Ectodermal cell (in vitro differentiated cells): ENCODE measurements at regions not wholly inside any gene's neighbourhood (a gene's known extent, or its start where the extent isn't known, plus 50 kb on each side); places are given as distances from the start of the nearest gene placed in this dataset.

Experiments used
- H3K27ac ChIP-seq: 2 replicates; pipeline ENCODE4 v1.7.0; 2013; ENCODE audit warnings: mild to moderate bottlenecking, low read depth, low read length; ENCODE audit not compliant: insufficient read depth, poor library complexity, severe bottlenecking
- H3K27me3 ChIP-seq: 2 replicates; pipeline ENCODE4 v1.7.0; 2013; ENCODE audit warnings: mild to moderate bottlenecking, low read length; ENCODE audit not compliant: insufficient read depth, control insufficient read depth, poor library complexity, severe bottlenecking
- H3K36me3 ChIP-seq: one replicate; pipeline ENCODE4 v1.7.0; 2013; ENCODE audit warnings: low read length; ENCODE audit not compliant: control insufficient read depth, insufficient read depth
- H3K4me1 ChIP-seq: one replicate; pipeline ENCODE4 v1.7.0; 2013; ENCODE audit warnings: low read length; ENCODE audit not compliant: control insufficient read depth, insufficient read depth
- H3K4me3 ChIP-seq: 2 replicates; pipeline ENCODE4 v1.7.0; 2013; ENCODE audit warnings: low read depth, low read length, control low read depth; ENCODE audit not compliant: insufficient read depth
- H3K9me3 ChIP-seq: 2 replicates; pipeline ENCODE4 v1.7.0; 2013; ENCODE audit warnings: mild to moderate bottlenecking, low read length, moderate library complexity; ENCODE audit not compliant: control insufficient read depth
- WGBS, 2 experiments: methylation state at CpG; one replicate each; pipeline ENCODE4 v1.1.7; 2013; ENCODE audit warnings: missing lambda C conversion rate in 2 of 2; 5-methylcytosine and 5-hydroxymethylcytosine counted together

DNA sequence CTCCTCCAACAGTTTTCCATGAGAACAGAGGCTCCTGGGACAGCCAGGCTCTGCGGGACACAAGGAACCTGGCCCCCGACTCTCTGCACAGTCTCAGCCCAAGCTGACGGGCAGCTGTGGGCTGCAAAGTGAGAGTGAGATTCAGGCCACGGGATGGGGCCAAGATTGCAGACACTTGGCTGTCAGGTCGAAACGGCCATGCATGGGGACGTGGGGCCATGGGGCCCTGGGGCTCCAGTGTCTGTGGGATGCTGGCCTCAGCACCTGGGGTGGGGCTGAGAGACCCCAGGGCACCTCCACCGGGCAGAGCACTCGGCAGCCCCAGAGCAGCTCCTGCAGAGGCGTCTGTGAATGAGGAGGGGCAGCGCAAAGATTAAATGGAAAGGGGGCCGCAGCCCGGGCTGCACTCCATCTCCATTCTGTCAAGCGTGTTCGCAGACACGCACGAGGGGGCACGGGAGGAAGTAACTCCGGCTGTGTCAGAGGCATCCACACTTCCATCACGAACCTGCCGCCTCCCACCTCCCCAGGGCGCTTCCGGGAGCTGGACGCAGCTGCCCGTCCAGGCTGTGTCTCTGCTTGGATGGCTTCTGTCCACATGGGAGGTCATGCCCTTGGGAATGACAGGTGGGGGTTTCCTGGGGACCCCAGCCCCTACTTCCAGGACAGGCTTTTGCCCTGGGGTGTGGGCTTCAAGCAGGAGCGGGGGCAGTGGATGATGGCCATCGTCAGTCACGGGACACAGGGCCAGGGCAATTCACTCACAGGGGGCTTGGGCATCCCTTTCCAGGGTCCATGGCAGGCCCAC lies 82.8 kb upstream of the NKX1-1 start:
- H3K27ac ChIP-seq = no peak overlapping the region

DNA sequence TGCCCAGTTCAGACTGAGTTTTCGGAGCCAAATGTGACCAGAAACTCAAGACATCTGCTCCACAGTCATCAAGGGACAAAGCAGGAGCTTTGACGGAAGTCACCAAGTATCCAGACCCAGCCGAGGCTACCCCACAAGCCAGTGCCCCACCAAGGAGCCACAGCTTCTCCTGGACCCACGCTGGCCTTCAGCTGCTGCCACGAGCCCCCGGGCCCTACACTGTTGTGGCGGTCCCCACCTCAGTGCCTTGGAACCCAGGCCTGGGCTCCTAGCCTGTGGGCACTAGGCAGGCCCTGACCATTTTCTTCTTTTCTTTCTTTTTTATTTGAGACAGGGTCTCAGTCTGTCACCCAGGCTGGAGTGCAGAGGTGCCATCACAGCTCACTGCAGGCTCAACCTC lies 82.1 kb upstream of the NKX1-1 start:
- H3K27me3 ChIP-seq = no peaks in the 10 kb centered on the region
- H3K9me3 ChIP-seq = peaks cover 5% of the 10 kb centered on the region
- H3K4me1 ChIP-seq = no peaks in the 10 kb centered on the region
- H3K36me3 ChIP-seq = no peaks in the 10 kb centered on the region
- 89 to 90% methylated on average over 7 of the region's 7 CpGs for WGBS, 2 experiments
- H3K4me3 ChIP-seq = no peak overlapping the region
- H3K27ac ChIP-seq = no peak overlapping the region

More for the DNA sequence above, 82.8 kb upstream of the NKX1-1 start:
- Histone ChIP-seq H3K4me3 (no peak overlapping the region), H3K27me3 (no peaks in the 10 kb centered on the region), H3K36me3 (no peaks in the 10 kb centered on the region), H3K4me1 (no peaks in the 10 kb centered on the region), H3K9me3 (peaks cover 5% of the 10 kb centered on the region)
- 91% methylated on average over 28 of the region's 28 CpGs for WGBS, 2 experiments

DNA sequence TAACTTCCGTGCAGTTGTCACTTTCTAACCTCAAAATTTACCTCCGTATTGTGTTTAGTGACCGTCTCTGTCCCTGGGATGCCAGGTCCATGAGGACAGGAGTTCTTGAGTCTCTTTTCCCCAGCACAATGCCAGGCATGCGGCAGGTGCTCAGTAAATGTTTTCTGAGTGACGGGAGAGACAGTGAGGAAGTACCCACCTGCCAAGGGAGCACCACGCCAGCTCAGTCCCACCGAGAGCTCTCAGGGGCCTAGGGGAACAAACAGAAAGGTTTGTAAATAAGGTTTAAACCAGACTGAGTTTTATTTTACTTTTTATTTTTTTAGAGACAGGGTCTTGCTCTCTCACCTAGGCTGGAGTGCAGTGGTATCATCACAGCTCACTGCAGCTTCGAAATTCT lies 81.5 kb upstream of the NKX1-1 start:
- H3K27me3 ChIP-seq = no peaks in the 10 kb centered on the region
- WGBS, 2 experiments = 88 to 92% methylated on average over 8 of the region's 8 CpGs
- no peak overlapping the region for H3K27ac ChIP-seq
- peaks cover 5% of the 10 kb centered on the region for H3K9me3 ChIP-seq
- no peaks in the 10 kb centered on the region for H3K36me3 ChIP-seq
- no peak overlapping the region for H3K4me3 ChIP-seq
- no peaks in the 10 kb centered on the region for H3K4me1 ChIP-seq

DNA sequence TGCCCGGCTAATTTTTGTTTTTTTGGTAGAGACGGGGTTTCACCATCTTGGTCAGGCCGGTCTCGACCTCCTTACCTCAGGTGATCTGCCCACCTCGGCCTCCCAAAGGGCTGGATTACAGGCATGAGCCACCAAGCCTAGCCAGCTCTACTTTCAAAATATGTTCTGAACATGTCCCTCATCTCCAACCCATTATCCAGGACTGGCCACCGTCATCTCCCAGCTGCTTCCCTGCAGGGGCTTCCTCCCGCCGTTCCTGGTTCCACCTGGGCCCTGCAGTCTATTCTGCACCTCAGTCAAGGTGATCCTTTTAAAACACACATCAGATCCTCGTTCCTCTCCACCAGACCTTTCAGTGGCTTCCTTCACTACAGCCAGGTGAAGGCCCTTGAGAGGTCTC lies 80.9 kb upstream of the NKX1-1 start:
- WGBS, 2 experiments = 91 to 93% methylated on average over 9 of the region's 9 CpGs

DNA sequence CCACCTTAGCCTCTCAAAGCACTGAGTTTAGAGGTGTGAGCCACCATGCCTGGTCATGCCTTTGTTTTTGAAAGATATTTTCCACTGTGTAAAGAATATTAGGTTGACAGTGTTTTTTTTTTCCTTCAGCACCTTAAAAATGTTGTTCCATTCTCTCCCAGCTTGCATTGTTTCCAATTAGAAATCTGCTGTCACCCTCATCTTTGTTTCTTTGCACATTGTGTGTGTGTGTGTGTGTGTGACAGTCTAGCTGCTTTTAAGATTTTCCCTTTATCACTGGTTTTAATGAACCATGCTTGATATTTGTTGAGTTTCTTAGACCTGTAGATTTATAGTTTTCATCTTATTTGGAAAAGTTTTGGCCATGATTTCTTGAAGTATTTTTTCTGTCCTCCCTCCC lies 79.0 kb upstream of the NKX1-1 start:
- Histone ChIP-seq H3K27ac (no peak overlapping the region), H3K9me3 (peaks cover 5% of the 10 kb centered on the region), H3K4me1 (no peaks in the 10 kb centered on the region), H3K36me3 (no peaks in the 10 kb centered on the region), H3K4me3 (no peak overlapping the region), H3K27me3 (no peaks in the 10 kb centered on the region)

More for the DNA sequence above, 80.9 kb upstream of the NKX1-1 start:
- peaks cover 5% of the 10 kb centered on the region for H3K9me3 ChIP-seq
- no peaks in the 10 kb centered on the region for H3K36me3 ChIP-seq
- no peak overlapping the region for H3K4me3 ChIP-seq
- no peaks in the 10 kb centered on the region for H3K4me1 ChIP-seq
- no peak overlapping the region for H3K27ac ChIP-seq
- H3K27me3 ChIP-seq = no peaks in the 10 kb centered on the region

DNA sequence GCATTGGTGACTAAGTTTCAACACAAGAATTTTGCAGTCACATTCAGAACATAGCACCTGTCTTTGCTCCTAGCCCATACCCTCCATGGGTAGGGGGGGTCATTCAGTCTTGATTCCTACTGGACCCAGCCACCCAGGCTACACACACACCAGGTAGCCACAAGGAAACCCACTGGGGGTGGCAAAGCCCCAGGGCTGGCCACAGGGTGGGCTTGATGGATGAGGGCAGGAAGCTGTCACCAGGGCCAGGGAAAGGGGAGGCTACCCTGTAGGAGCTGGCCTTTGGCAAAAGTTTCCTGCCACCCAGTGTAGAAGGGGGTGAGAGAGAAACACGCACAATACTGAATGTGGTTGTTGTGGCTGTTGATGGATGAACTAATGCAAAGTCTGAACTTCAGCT lies 74.5 kb upstream of the NKX1-1 start:
- 85 to 90% methylated on average over 1 of the region's 1 CpG for WGBS, 2 experiments
- no peaks in the 10 kb centered on the region for H3K36me3 ChIP-seq
- H3K27me3 ChIP-seq = no peaks in the 10 kb centered on the region
- H3K27ac ChIP-seq = no peak overlapping the region
- H3K4me1 ChIP-seq = no peaks in the 10 kb centered on the region
- H3K9me3 ChIP-seq = peaks cover 5% of the 10 kb centered on the region
- no peak overlapping the region for H3K4me3 ChIP-seq

DNA sequence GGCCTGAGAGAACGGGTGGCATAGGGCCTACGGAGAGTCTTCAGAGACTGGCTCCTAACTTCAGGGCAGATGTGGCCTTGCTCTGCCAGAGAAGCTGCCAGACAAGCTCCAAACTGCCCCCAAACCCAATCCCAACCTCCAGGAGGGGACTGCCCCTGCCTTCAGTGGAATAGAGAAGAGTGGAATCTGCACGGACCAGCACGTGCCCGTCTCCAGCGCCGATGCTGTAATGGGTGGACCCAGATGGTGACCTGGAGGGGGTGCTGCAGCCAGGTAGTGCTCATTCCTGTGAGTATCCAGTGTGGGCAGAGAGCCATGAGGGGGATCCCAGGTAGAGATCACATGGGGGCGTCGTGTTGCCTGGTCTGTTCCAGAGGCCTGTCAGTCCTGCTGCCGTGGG lies 73.2 kb upstream of the NKX1-1 start:
- Histone ChIP-seq H3K36me3 (no peaks in the 10 kb centered on the region), H3K9me3 (no peaks in the 10 kb centered on the region), H3K27me3 (no peaks in the 10 kb centered on the region), H3K4me1 (no peaks in the 10 kb centered on the region), H3K4me3 (no peak overlapping the region), H3K27ac (no peak overlapping the region)
- 90 to 95% methylated on average over 10 of the region's 10 CpGs for WGBS, 2 experiments

DNA sequence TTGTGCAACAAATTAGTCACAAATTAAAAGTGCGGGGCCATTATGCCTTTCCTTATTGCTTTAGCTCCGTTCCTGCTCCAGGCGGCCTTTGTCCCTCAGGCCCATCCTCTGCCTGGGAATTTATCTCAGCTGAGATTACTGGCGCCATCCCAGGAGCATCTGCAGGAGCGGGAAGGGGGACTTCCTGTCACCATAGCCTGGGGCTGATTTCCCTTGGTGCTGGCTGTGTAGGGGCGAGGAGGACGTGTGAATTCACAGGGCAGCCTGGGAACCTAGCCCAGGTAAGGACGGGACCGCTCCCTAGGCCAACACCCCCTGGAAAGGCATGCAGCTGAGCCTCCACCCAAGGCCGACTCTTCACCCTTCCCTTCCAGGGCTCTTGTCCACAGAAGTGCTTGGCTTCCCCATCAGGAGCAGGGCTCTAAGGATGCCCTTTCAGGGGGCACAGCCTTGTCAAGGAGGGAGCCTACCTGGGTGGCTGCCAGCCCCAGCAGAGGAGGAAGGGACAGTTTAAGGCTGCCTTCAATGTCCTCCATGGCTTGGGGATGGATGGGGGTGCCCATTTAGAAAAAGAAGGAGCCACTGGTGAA lies 72.6 kb upstream of the NKX1-1 start:
- peaks cover 4% of the 10 kb centered on the region for H3K27me3 ChIP-seq
- no peaks in the 10 kb centered on the region for H3K4me1 ChIP-seq
- H3K36me3 ChIP-seq = no peaks in the 10 kb centered on the region
- H3K27ac ChIP-seq = no peak overlapping the region
- WGBS, 2 experiments = 76 to 87% methylated on average over 9 to 10 of the region's 10 CpGs
- no peaks in the 10 kb centered on the region for H3K9me3 ChIP-seq
- H3K4me3 ChIP-seq = no peak overlapping the region

DNA sequence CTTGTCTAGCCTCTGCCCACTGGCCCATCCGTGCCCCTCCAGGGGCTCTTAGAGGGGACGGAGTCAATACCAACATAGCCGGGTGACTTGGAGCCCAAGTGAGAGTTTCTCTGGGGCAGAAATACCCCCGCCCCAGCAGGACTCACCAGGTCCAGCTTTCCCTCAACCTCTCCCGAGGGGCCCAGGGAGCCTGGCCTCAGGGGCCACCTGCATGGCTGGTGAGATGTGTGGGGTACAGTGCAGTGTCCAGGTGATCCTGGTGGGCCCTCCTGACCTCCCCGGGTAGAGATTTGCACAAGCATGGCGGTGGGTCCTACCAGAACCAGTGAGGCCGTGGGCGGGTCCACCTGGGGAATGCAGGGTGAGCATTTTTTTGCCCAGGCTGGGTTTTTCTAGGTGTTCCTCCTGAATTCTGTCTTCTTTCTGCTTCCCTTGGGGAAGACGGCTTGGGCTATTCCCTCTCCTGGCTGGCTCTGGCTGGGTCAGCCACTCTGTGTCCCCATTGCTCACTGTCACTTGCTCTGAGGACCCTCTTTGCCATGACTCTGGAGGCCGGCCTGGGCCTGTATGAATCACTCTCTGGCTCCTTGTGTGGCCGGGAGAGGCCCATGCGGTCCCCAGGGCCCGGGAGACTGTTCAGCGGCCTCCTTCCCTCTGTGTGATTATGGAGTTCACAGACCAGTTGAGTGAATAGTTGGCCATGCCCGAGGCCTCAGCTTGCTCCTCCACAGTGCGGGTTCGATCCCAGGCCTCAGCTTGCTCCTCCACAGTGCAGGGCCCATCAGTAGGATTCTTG lies 71.0 kb upstream of the NKX1-1 start:
- Histone ChIP-seq H3K4me1 (peaks cover 4% of the 10 kb centered on the region), H3K4me3 (no peak overlapping the region), H3K27ac (no peak overlapping the region), H3K9me3 (no peaks in the 10 kb centered on the region), H3K27me3 (peaks cover 17% of the 10 kb centered on the region), H3K36me3 (no peaks in the 10 kb centered on the region)
- 93 to 94% methylated on average over 18 of the region's 18 CpGs for WGBS, 2 experiments

DNA sequence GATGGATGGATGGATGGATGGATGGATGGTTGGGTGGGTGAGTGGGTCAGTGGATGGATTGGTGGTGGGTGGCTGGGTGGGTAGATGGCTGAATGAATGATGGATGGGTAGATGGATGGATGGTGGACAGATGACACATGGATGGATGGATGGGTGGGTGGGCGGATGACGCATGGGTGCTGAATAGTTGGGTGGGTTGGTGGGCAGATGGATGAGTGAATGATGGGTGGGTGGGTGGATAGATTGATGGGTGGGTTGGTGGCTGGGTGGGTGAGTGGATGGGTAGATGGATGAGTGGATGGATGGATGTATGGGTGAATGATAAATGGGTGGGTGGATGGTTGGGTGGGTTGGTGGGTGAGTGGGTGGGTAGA lies 69.9 kb upstream of the NKX1-1 start:
- Histone ChIP-seq H3K4me3 (no peak overlapping the region), H3K4me1 (peaks cover 4% of the 10 kb centered on the region), H3K27me3 (peaks cover 28% of the 10 kb centered on the region), H3K27ac (no peak overlapping the region), H3K36me3 (no peaks in the 10 kb centered on the region), H3K9me3 (no peaks in the 10 kb centered on the region)
- 93 to 96% methylated on average over 2 of the region's 2 CpGs for WGBS, 2 experiments
